ENCODE measurements at regions not wholly inside any gene's neighbourhood (a gene's known extent, or its start where the extent isn't known, plus 50 kb on each side); places are given as distances from the start of the nearest gene placed in this dataset.

- Histone ChIP-seq H3K9ac (ENCODE audit: insufficient read depth in 1 of 2, low read length in 2 of 2) (no peak overlapping the region), H3K4me3 (no peak overlapping the region), H3K4me1 (ENCODE audit: control insufficient read depth in 5 of 5, insufficient read depth in 5 of 5, low read length in 5 of 5) (peaks cover 0 to 5% (median 0%) of the 10 kb centered on the region in 5 donors), H3K36me3 (ENCODE audit: control insufficient read depth in 4 of 4, insufficient read depth in 4 of 4, low read length in 4 of 4) (no peaks in the 10 kb centered on the region), H3K27ac (ENCODE audit: low read depth in 1 of 2, low read length in 1 of 2) (no peak overlapping the region), H3K9me3 (ENCODE audit: control insufficient read depth in 4 of 4, insufficient read depth in 3 of 4, low read length in 3 of 4) (no peaks in the 10 kb centered on the region), H3K27me3 (ENCODE audit: control insufficient read depth in 3 of 3, insufficient read depth in 3 of 3, low read length in 2 of 3) (no peaks in the 10 kb centered on the region)
- TF ChIP-seq, protein P1, sequence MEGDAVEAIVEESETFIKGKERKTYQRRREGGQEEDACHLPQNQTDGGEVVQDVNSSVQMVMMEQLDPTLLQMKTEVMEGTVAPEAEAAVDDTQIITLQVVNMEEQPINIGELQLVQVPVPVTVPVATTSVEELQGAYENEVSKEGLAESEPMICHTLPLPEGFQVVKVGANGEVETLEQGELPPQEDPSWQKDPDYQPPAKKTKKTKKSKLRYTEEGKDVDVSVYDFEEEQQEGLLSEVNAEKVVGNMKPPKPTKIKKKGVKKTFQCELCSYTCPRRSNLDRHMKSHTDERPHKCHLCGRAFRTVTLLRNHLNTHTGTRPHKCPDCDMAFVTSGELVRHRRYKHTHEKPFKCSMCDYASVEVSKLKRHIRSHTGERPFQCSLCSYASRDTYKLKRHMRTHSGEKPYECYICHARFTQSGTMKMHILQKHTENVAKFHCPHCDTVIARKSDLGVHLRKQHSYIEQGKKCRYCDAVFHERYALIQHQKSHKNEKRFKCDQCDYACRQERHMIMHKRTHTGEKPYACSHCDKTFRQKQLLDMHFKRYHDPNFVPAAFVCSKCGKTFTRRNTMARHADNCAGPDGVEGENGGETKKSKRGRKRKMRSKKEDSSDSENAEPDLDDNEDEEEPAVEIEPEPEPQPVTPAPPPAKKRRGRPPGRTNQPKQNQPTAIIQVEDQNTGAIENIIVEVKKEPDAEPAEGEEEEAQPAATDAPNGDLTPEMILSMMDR (IDR thresholded peaks at IDR 0.05; ENCODE audit: control extremely low read depth, extremely low read depth): no peak
- DNase-seq (no peak), ATAC-seq (ENCODE audit: insufficient read depth, low FRiP score) (no peak)
- 84 to 92% methylated on average over 1 of the region's 1 CpG for WGBS, 2 donors
Measured at GRCh38 chr6:27154696-27155095, 92.8 kb upstream of the PRSS16 start.

- H3K4me3 ChIP-seq: no peak overlapping the region
- H3K27ac ChIP-seq (ENCODE audit: low read depth in 1 of 2, low read length in 1 of 2): peak overlapping the region in 1 of 2 donors; percentile 15
- H3K9ac ChIP-seq (ENCODE audit: insufficient read depth in 1 of 2, low read length in 2 of 2): peak overlapping the region in 1 of 2 donors; percentile 79
- WGBS, 2 donors: 35 to 37% methylated on average over 15 of the region's 15 CpGs
- H3K36me3 ChIP-seq (ENCODE audit: control insufficient read depth in 4 of 4, insufficient read depth in 4 of 4, low read length in 4 of 4): no peaks in the 10 kb centered on the region
- H3K9me3 ChIP-seq (ENCODE audit: control insufficient read depth in 4 of 4, insufficient read depth in 3 of 4, low read length in 3 of 4): no peaks in the 10 kb centered on the region
- ATAC-seq (ENCODE audit: insufficient read depth, low FRiP score) (peak; percentile 15), DNase-seq (peak; percentile 29 to 42 (median 39))
- no peaks in the 10 kb centered on the region for H3K27me3 ChIP-seq (ENCODE audit: control insufficient read depth in 3 of 3, insufficient read depth in 3 of 3, low read length in 2 of 3)
- TF ChIP-seq, protein P1 (IDR thresholded peaks at IDR 0.05; ENCODE audit: control extremely low read depth, extremely low read depth): no peak
- H3K4me1 ChIP-seq (ENCODE audit: control insufficient read depth in 5 of 5, insufficient read depth in 5 of 5, low read length in 5 of 5): peaks cover 0 to 5% (median 0%) of the 10 kb centered on the region in 5 donors
Measured at GRCh38 chr6:27156874-27157458, 90.5 kb upstream of the PRSS16 start.

- DNase-seq (peak; percentile 65 to 80 (median 69)), ATAC-seq (ENCODE audit: insufficient read depth, low FRiP score) (peak; percentile 76)
- Histone ChIP-seq H3K9me3 (ENCODE audit: control insufficient read depth in 4 of 4, insufficient read depth in 3 of 4, low read length in 3 of 4) (no peaks in the 10 kb centered on the region), H3K27ac (ENCODE audit: low read depth in 1 of 2, low read length in 1 of 2) (peak overlapping the region in 1 of 2 donors; percentile 15), H3K4me3 (peak overlapping the region; percentile 3), H3K27me3 (ENCODE audit: control insufficient read depth in 3 of 3, insufficient read depth in 3 of 3, low read length in 2 of 3) (no peaks in the 10 kb centered on the region), H3K9ac (ENCODE audit: insufficient read depth in 1 of 2, low read length in 2 of 2) (peak overlapping the region in 1 of 2 donors; percentile 79), H3K4me1 (ENCODE audit: control insufficient read depth in 5 of 5, insufficient read depth in 5 of 5, low read length in 5 of 5) (peaks cover 0 to 5% (median 0%) of the 10 kb centered on the region in 5 donors), H3K36me3 (ENCODE audit: control insufficient read depth in 4 of 4, insufficient read depth in 4 of 4, low read length in 4 of 4) (no peaks in the 10 kb centered on the region)
- TF ChIP-seq, protein P1 (IDR thresholded peaks at IDR 0.05; ENCODE audit: control extremely low read depth, extremely low read depth): peak; percentile 3
- 1 to 2% methylated on average over 34 of the region's 34 CpGs for WGBS, 2 donors
Measured at GRCh38 chr6:27157459-27158315, 89.8 kb upstream of the PRSS16 start.

Measured in lung (tissue), 11 donors.